ENCODE measurements at regions not wholly inside any gene's neighbourhood (a gene's known extent, or its start where the extent isn't known, plus 50 kb on each side); places are given as distances from the start of the nearest gene placed in this dataset.

DNA sequence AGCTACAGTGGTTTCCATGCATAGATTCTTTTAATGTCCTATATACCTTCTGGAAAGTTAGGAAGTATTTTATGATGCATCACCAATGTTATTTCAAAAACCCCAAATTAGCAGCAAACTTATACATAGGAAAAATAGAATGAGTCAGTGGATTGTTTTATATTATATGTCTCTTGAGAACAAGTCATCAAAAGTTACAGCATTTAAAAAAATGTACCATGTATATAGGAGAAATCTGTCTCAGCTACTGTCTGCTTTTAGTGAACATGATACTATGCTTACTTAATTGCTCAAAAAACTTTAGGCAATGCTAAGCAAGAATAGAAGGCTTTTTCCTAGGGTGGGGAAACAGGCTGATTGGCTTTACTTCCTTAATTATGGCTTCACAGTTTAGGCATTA is 365.3 kb downstream of the SAMD5 start:
- no peak for DNase-seq
- Histone ChIP-seq H3K27me3 (no peaks in the 10 kb centered on the region), H3K9me3 (no peaks in the 10 kb centered on the region), H3K4me3 (no peak overlapping the region), H3K36me3 (no peaks in the 10 kb centered on the region), H3K27ac (no peak overlapping the region), H3K4me1 (peaks cover 0 to 4% (median 0%) of the 10 kb centered on the region in 3 donors)
- intact Hi-C loops (cut with DNase I), result no loop called here
- no peak for TF ChIP-seq POLR2A (IDR thresholded peaks at IDR 0.05)
- TF ChIP-seq CTCF (IDR thresholded peaks at IDR 0.05), result no peak

- no peak for DNase-seq
- WGBS, 2 donors, result 70 to 88% methylated on average over 6 of the region's 6 CpGs
- intact Hi-C loops (cut with DNase I), result no loop called here
Observed at GRCh38 chr6:147874322-147874721, 365.8 kb downstream of the SAMD5 start.

DNA sequence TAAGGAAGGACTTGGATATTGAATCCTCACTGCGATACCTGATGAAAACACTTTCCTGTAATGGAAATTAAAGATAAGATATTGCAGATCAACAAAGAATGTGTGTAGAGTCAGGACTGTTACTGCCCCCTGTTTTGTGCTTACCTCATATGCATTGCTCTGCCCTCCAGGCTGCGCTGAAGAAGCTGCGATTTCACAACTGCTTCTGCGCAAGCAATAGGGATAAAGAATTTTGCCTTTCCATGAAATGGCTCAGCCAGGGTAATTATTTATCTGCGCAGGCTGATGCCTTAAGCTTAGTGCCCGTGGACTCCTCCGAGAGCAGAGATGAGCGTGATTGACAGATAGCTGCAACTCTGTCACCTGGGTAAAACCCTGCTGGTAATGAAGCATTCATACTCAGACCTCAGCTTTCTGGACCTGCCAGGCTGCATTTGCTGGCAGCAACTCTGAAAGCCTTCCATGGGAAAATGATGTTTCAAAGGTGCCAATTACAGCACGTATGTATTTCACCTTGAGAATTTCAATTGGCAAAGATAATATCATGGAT is 370.6 kb downstream of the SAMD5 start:
- no peak for TF ChIP-seq CTCF (IDR thresholded peaks at IDR 0.05)
- TF ChIP-seq POLR2A (IDR thresholded peaks at IDR 0.05), result no peak
- H3K9me3 ChIP-seq, result no peaks in the 10 kb centered on the region

More at GRCh38 chr6:147874322-147874721, 365.8 kb downstream of the SAMD5 start:
- TF ChIP-seq CTCF (IDR thresholded peaks at IDR 0.05) (no peak), POLR2A (IDR thresholded peaks at IDR 0.05) (no peak)
- no peaks in the 10 kb centered on the region for H3K27me3 ChIP-seq
- H3K4me3 ChIP-seq, result no peak overlapping the region
- H3K4me1 ChIP-seq, result no peaks in the 10 kb centered on the region
- no peaks in the 10 kb centered on the region for H3K36me3 ChIP-seq
- no peaks in the 10 kb centered on the region for H3K9me3 ChIP-seq
- H3K27ac ChIP-seq, result no peak overlapping the region

GRCh38 chr6:147881432-147881831 is 372.9 kb downstream of the SAMD5 start:
- Histone ChIP-seq H3K27me3 (peaks cover 0 to 15% (median 0%) of the 10 kb centered on the region in 4 donors), H3K27ac (no peak overlapping the region), H3K4me1 (no peaks in the 10 kb centered on the region), H3K36me3 (no peaks in the 10 kb centered on the region), H3K9me3 (no peaks in the 10 kb centered on the region), H3K4me3 (no peak overlapping the region)
- intact Hi-C loops (cut with DNase I), result no loop called here
- 69 to 92% methylated on average over 6 of the region's 6 CpGs for WGBS, 2 donors
- no peak for TF ChIP-seq CTCF (IDR thresholded peaks at IDR 0.05)
- no peak for TF ChIP-seq POLR2A (IDR thresholded peaks at IDR 0.05)
- DNase-seq, result no peak

More for the DNA sequence above, 370.6 kb downstream of the SAMD5 start:
- Histone ChIP-seq H3K27me3 (peaks cover 0 to 15% (median 0%) of the 10 kb centered on the region in 4 donors), H3K36me3 (no peaks in the 10 kb centered on the region), H3K4me3 (no peak overlapping the region), H3K27ac (no peak overlapping the region), H3K4me1 (no peaks in the 10 kb centered on the region)
- WGBS, 2 donors, result 87 to 89% methylated on average over 9 of the region's 9 CpGs
- no peak for DNase-seq
- intact Hi-C loops (cut with DNase I), result no loop called here

DNA sequence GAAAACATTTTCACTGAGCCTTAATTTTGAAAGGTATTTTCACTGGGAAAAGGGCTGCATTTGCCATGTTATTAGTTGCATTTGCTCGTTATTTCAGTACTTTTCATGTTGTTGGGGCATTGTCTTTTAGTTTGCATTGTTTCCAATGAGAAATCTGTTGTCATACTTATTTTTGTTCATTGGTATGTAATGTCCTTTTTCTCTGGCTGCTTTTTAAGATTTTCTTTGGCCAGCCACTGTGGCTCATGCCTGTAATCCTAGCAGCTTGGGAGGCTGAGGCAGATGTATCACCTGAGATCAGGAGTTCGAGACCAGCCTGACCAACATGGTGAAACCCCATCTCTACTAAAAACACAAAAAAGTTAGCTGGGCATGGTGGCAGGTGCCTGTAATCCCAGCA is 379.9 kb downstream of the SAMD5 start:
- no peak for DNase-seq
- 80 to 81% methylated on average over 2 of the region's 2 CpGs for WGBS, 2 donors
- TF ChIP-seq CTCF (IDR thresholded peaks at IDR 0.05) (no peak), POLR2A (IDR thresholded peaks at IDR 0.05) (no peak)
- H3K4me1 ChIP-seq, result no peaks in the 10 kb centered on the region
- intact Hi-C loops (cut with DNase I), result no loop called here
- no peak overlapping the region for H3K4me3 ChIP-seq
- peaks cover 0 to 14% (median 0%) of the 10 kb centered on the region in 3 donors for H3K9me3 ChIP-seq
- peaks cover 0 to 4% (median 0%) of the 10 kb centered on the region in 4 donors for H3K27me3 ChIP-seq
- H3K36me3 ChIP-seq, result no peaks in the 10 kb centered on the region
- H3K27ac ChIP-seq, result no peak overlapping the region

Measured in esophagus squamous epithelium (tissue), 5 donors.